Pancreas (tissue), 10 donors: ENCODE measurements at regions not wholly inside any gene's neighbourhood (a gene's known extent, or its start where the extent isn't known, plus 50 kb on each side); places are given as distances from the start of the nearest gene placed in this dataset.

Experiments
- ATAC-seq, 4 donors: fragments of 200-7000 bp; cut with Tn5 transposase; one replicate each; pipeline versions ENCODE4 v1.8.0 to v1.9.1; 2020; ENCODE audit warnings: mild to moderate bottlenecking in 4 of 4, moderate library complexity in 4 of 4
- DNase-seq, 6 donors: peaks; one replicate each; pipeline ENCODE4 v3.0.0-alpha.2; 2020
- FAIRE-seq: peaks from 2 replicates; lab custom pipeline; 2012; peaks lifted over from hg19 to GRCh38; lab: Jason Lieb, UNC
- H3K27ac ChIP-seq, 4 donors: fragments of 200-600 bp; sonication (generic); 1 replicate in 3 of 4; 2 replicates in 1 of 4; pipeline versions ENCODE4 v1.5.0 to v1.8.0; 2020
- H3K27me3 ChIP-seq, 4 donors: fragments of 200-600 bp; one replicate each; pipeline ENCODE4 v1.8.0; 2021
- H3K36me3 ChIP-seq, 3 donors: fragments of 200-600 bp; sonication (generic) in 1 of 3; one replicate each; pipeline versions ENCODE4 v1.5.0 to v1.8.0; 2020 to 2021
- H3K4me1 ChIP-seq, 3 donors: fragments of 200-600 bp; one replicate each; pipeline ENCODE4 v1.8.0; 2021
- H3K4me3 ChIP-seq, 4 donors: fragments of 200-600 bp; sonication (generic) in 2 of 4; one replicate each; pipeline versions ENCODE4 v1.5.0 to v1.8.0; 2020 to 2021
- H3K9me3 ChIP-seq, 4 donors: fragments of 200-600 bp; one replicate each; pipeline ENCODE4 v1.8.0; 2021
- WGBS, 2 donors: extraction: QIAGEN DNeasy Blood & Tissue Kit; methylation state at CpG; one replicate each; pipeline ENCODE4 v1.1.7; 2013; 5-methylcytosine and 5-hydroxymethylcytosine counted together
- intact Hi-C, 3 donors: fragments of 100-400 bp; cut with DNase I; formaldehyde crosslinking; loops; one replicate each; pipeline versions ENCODE4 v1.11.1 to v1.14.2; 2022
- TF ChIP-seq, protein P1 (sequence below), 4 donors: fragments of 200-600 bp; sonication (generic) in 3 of 4; IDR thresholded peaks; one replicate each; pipeline versions ENCODE4 v1.5.0 to v1.8.0; 2021; ENCODE audit warnings: antibody characterized with exemption in 4 of 4
- donor health status: healthy with polysubstance abuse.
- donor health status: DM: no; HTN: no; CAD: no; lungs with moderate emphysema.
- donor health status: DM: no; HTN: no; CAD: no.
- donor health status: control.
- donor health status: control.
- donor health status: Bipolar disorder and iron deficiency.
- donor health status: DM: yes; HTN: yes; CAD: no.
- donor health status: DM: no; HTN: no; CAD: no.
- donor health status: DM: no; HTN: no; CAD: no.
- donor health status: DM: yes; HTN: yes; CAD: no.

DNA sequence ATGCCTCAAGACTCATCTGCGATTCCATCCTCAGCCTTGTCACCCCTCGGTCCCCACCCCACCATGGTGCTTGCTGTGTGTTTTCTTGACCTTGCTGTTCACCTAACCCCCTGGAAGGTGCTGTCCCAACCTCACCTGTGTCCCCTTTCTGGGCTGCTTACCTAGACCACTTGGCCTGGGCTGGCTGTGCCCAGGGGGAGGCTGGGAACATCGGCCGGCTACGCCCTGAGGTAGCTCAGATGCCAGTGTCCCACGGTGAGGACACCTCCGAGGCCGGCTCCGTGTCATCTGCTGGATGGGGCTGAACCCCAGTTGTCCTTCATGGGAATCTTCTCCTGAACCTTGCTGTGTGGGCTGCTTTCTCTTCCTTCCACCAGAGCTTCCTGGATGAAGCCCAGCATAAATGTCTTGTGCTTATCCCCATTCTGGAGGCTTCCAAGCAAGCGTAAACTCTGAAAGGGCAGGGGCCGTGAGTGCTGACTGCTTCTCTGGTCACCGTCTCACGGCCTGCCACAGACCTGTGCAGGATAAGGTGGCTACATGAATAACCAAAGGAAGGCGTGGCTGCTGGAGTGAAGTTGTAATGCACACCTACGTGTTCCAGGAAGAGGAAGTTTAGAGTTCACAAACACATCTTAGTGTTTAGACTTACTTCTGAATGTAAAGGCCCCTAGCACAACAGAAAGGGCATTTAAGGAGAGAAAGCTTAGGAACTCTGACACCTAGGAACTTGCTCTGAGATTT is 724.3 kb downstream of the TBC1D22A start:
- DNase-seq (no peak), FAIRE-seq (no peak)
- H3K9me3 ChIP-seq = no peaks in the 10 kb centered on the region

DNA sequence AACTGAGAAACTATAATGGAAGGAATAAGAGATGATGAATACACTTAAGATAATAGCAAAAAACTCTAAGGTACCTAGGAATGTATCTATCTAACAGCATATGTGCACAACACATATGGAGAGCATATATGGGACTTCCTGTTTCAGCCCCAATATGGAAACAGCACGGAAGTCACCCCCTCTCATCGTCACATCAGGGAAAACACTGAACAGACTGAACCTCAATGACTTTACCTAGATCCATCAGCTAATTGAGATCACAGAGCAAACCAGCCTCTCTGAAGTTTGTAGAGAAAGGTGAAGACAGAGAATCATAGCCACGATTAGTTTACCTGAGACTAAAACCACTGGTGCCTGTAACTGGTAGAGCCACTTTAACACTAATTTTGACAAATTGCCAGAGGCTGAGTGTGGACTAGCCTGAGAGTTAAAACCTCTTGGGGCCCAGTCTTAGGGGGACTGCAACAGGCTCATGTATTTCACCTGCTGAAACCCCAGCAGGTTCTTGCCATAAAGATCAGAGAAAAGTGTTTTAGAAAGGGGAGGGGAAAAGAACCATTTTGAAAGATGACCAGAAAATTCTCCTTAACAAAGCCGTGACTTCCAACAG is 722.6 kb downstream of the TBC1D22A start:
- ATAC-seq = no peak
- H3K36me3 ChIP-seq = no peaks in the 10 kb centered on the region
- no peak for FAIRE-seq

More for the DNA sequence above, 724.3 kb downstream of the TBC1D22A start:
- no peaks in the 10 kb centered on the region for H3K4me1 ChIP-seq
- intact Hi-C loops = no loop called here
- H3K4me3 ChIP-seq = no peak overlapping the region
- no peak overlapping the region for H3K27ac ChIP-seq
- H3K27me3 ChIP-seq = peaks cover 0 to 5% (median 0%) of the 10 kb centered on the region in 4 donors
- ATAC-seq = no peak
- 67 to 77% methylated on average over 15 of the region's 15 CpGs for WGBS, 2 donors
- TF ChIP-seq, protein P1, sequence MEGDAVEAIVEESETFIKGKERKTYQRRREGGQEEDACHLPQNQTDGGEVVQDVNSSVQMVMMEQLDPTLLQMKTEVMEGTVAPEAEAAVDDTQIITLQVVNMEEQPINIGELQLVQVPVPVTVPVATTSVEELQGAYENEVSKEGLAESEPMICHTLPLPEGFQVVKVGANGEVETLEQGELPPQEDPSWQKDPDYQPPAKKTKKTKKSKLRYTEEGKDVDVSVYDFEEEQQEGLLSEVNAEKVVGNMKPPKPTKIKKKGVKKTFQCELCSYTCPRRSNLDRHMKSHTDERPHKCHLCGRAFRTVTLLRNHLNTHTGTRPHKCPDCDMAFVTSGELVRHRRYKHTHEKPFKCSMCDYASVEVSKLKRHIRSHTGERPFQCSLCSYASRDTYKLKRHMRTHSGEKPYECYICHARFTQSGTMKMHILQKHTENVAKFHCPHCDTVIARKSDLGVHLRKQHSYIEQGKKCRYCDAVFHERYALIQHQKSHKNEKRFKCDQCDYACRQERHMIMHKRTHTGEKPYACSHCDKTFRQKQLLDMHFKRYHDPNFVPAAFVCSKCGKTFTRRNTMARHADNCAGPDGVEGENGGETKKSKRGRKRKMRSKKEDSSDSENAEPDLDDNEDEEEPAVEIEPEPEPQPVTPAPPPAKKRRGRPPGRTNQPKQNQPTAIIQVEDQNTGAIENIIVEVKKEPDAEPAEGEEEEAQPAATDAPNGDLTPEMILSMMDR (IDR thresholded peaks at IDR 0.05) = no peak
- no peaks in the 10 kb centered on the region for H3K36me3 ChIP-seq

DNA sequence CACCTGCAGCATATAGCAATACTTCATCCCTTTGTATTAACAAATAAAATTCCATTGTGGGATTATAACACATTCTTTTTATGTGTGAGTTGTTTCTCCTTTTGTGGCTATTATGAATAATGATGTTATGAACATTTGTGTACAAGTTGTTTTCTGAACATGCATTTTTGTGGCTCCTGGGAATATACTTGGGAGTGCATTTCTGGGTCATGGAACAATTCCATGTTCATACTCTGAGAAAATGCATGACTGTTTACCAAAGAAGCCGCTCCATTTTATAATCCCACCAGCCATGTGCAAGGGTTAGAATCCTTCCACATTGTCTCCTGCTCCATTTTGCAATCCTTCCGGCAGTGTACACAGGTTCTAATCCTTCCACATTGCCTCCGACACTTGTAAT is 713.8 kb downstream of the TBC1D22A start:
- TF ChIP-seq, protein P1 (IDR thresholded peaks at IDR 0.05) = no peak
- Histone ChIP-seq H3K4me1 (no peaks in the 10 kb centered on the region), H3K27ac (no peak overlapping the region), H3K4me3 (no peak overlapping the region), H3K36me3 (no peaks in the 10 kb centered on the region), H3K9me3 (no peaks in the 10 kb centered on the region), H3K27me3 (peaks cover 0 to 6% (median 2%) of the 10 kb centered on the region in 4 donors)
- intact Hi-C loops = no loop called here
- 67 to 85% methylated on average over 3 of the region's 3 CpGs for WGBS, 2 donors
- no peak for DNase-seq
- ATAC-seq = no peak
- no peak for FAIRE-seq

More for the DNA sequence above, 722.6 kb downstream of the TBC1D22A start:
- Histone ChIP-seq H3K4me1 (no peaks in the 10 kb centered on the region), H3K27me3 (no peaks in the 10 kb centered on the region), H3K4me3 (no peak overlapping the region), H3K27ac (no peak overlapping the region), H3K9me3 (no peaks in the 10 kb centered on the region)
- 34 to 48% methylated on average over 4 of the region's 4 CpGs for WGBS, 2 donors
- intact Hi-C loops = no loop called here
- DNase-seq = no peak
- TF ChIP-seq, protein P1 (IDR thresholded peaks at IDR 0.05) = no peak

DNA sequence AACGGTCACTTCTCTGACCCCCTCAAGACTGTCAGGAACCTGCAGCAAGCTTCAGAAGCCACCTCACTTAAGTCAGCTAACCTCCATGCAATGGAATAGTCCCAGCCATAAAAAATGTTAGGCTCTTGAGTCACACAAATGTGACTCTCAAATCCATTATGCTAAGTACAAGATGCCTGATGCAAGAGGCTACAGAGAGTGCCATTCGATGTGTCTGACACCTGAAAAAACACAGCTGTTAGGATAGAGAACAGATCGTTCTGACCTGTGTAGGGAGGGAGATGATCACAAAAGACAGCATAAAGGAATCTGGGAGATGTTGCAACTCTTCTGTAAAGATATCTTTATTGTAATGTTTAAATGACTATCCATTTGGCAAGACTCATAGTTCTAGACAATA is 712.4 kb downstream of the TBC1D22A start:
- DNase-seq (no peak), ATAC-seq (no peak), FAIRE-seq (no peak)
- intact Hi-C loops = no loop called here
- TF ChIP-seq, protein P1 (IDR thresholded peaks at IDR 0.05) = no peak
- 36 to 39% methylated on average over 3 of the region's 3 CpGs for WGBS, 2 donors
- H3K27me3 ChIP-seq = peaks cover 0 to 6% (median 2%) of the 10 kb centered on the region in 4 donors
- no peaks in the 10 kb centered on the region for H3K9me3 ChIP-seq
- H3K27ac ChIP-seq = no peak overlapping the region
- H3K4me3 ChIP-seq = no peak overlapping the region
- no peaks in the 10 kb centered on the region for H3K36me3 ChIP-seq
- H3K4me1 ChIP-seq = no peaks in the 10 kb centered on the region

DNA sequence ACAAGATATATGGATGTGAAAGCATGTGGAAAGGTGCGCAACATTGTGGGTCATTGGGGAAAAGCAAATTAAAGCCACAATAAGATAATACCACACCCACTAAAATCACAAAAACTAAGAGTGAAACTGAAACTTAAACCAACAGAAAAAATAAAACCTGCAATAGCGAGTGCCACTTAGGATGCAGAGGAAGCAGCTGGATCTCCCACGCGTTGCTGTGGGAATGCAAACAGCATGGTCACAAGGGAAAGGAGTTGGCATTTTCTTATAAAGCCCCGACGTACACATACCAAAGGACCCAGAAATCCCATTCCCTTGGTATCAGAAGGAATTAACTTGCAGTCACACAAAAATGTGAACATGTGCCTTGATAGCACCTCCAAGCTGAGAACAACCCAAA is 712.0 kb downstream of the TBC1D22A start:
- DNase-seq = no peak
- Histone ChIP-seq H3K9me3 (no peaks in the 10 kb centered on the region), H3K27me3 (peaks cover 0 to 6% (median 2%) of the 10 kb centered on the region in 4 donors), H3K4me1 (no peaks in the 10 kb centered on the region), H3K4me3 (no peak overlapping the region), H3K27ac (no peak overlapping the region), H3K36me3 (no peaks in the 10 kb centered on the region)
- TF ChIP-seq, protein P1 (IDR thresholded peaks at IDR 0.05) = no peak
- 55 to 61% methylated on average over 6 of the region's 6 CpGs for WGBS, 2 donors
- no peak for ATAC-seq
- FAIRE-seq = no peak
- intact Hi-C loops = no loop called here
